K562 (cell line): ENCODE measurements at regions not wholly inside any gene's neighbourhood (a gene's known extent, or its start where the extent isn't known, plus 50 kb on each side); places are given as distances from the start of the nearest gene placed in this dataset.

ENCODE experiments used
- ATAC-seq: fragments of 200-7000 bp; cut with Tn5 transposase; 3 replicates; pipeline ENCODE4 v1.9.1; 2020; ENCODE audit warnings: moderate library complexity
- BruUV-seq: library from RNA; stranded (reverse); fragments of 400-500 nt; replicated peaks from 2 replicates; lab custom pipeline; 2021; lab: Mats Ljungman, UMichigan
- CTCF ChIA-PET: fragments of 300-600 bp; formaldehyde crosslinking; extraction: SDS; loops from one replicate; lab custom pipeline; 2021; ENCODE audit warnings: low intra/inter-chr PET ratio; lab: Yijun Ruan, JAX
- POLR2A ChIA-PET: fragments of 300-600, 350-650 bp; sonication (Branson Sonifier 250); formaldehyde crosslinking; extraction: SDS; loops from one replicate; lab custom pipeline; 2021; ENCODE audit warnings: antibody characterized with exemption, inconsistent platforms; lab: Yijun Ruan, JAX
- DNase-seq, 4 experiments: peaks; one replicate each; pipeline versions ENCODE4 v3.0.0 to v3.0.0-alpha.2; 2011 to 2018; ENCODE audit warnings: low spot score in 3 of 4, mixed read lengths in 3 of 4; ENCODE audit errors: extremely low read depth in 1 of 4
- FAIRE-seq: peaks from 2 replicates; lab custom pipeline; 2011; peaks lifted over from hg19 to GRCh38; lab: Jason Lieb, UNC
- H2AFZ ChIP-seq: 2 replicates; pipeline ENCODE4 v1.6.0; 2011; ENCODE audit warnings: low read depth, low read length, control low read depth, inconsistent platforms
- H3K27ac ChIP-seq: fragments of 200-600 bp; 3 replicates; pipeline ENCODE4 v1.8.0; 2011; ENCODE audit warnings: low read depth, mild to moderate bottlenecking, control low read depth, inconsistent platforms, low read length, moderate library complexity, mixed read lengths; ENCODE audit errors: extremely low read depth
- H3K27me3 ChIP-seq, 2 experiments: fragments of 300-600 bp in 1 of 2; 2 replicates in 1 of 2; 3 replicates in 1 of 2; pipeline versions ENCODE4 v1.6.0 to v1.8.0; 2011; ENCODE audit warnings: inconsistent platforms in 2 of 2, low read length in 2 of 2, mild to moderate bottlenecking in 1 of 2, mixed read lengths in 1 of 2, moderate library complexity in 1 of 2; ENCODE audit not compliant: control insufficient read depth in 2 of 2, insufficient read depth in 2 of 2
- H3K36me3 ChIP-seq: fragments of 300-600 bp; 3 replicates; pipeline ENCODE4 v1.8.0; 2011; ENCODE audit warnings: mild to moderate bottlenecking, low read length, inconsistent platforms; ENCODE audit not compliant: control insufficient read depth, insufficient read depth
- H3K4me1 ChIP-seq, 2 experiments: fragments of 200-600 bp in 1 of 2; replicated peaks in 1 of 2; 2 replicates in 1 of 2; 3 replicates in 1 of 2; pipeline versions ENCODE4 v1.5.1 to v1.8.0; 2011; ENCODE audit warnings: inconsistent platforms in 2 of 2, low read length in 2 of 2, mild to moderate bottlenecking in 1 of 2, mixed read lengths in 1 of 2, moderate library complexity in 1 of 2; ENCODE audit not compliant: control insufficient read depth in 2 of 2, insufficient read depth in 2 of 2
- H3K4me2 ChIP-seq: 2 replicates; pipeline ENCODE4 v1.6.1; 2011; ENCODE audit warnings: low read length, control low read depth, inconsistent platforms, mixed read lengths; ENCODE audit not compliant: insufficient read depth
- H3K4me3 ChIP-seq: fragments of 200-600 bp; sonication (generic), shearing (Covaris generic); 2 replicates; pipeline ENCODE4 v1.5.1; 2016; ENCODE audit warnings: control low read depth, inconsistent platforms
- H3K79me2 ChIP-seq: fragments of 200-600 bp; 3 replicates; pipeline ENCODE4 v1.8.0; 2011; ENCODE audit warnings: low read length, inconsistent platforms; ENCODE audit not compliant: control insufficient read depth, insufficient read depth
- H3K9ac ChIP-seq, 2 experiments: 2 replicates each; pipeline versions ENCODE4 v1.6.0 to v1.6.1; 2011; ENCODE audit warnings: low read depth in 2 of 2, low read length in 2 of 2, control low read depth in 1 of 2, inconsistent platforms in 1 of 2, mild to moderate bottlenecking in 1 of 2, mixed read lengths in 1 of 2; ENCODE audit not compliant: insufficient read depth in 1 of 2
- H3K9me1 ChIP-seq: one replicate; pipeline ENCODE4 v1.6.0; 2011; ENCODE audit warnings: inconsistent platforms, mild to moderate bottlenecking, low read length, moderate library complexity; ENCODE audit not compliant: control insufficient read depth, insufficient read depth
- H3K9me3 ChIP-seq: replicated peaks from 2 replicates; pipeline ENCODE4 v1.5.1; 2011; ENCODE audit warnings: low read depth, low read length, inconsistent platforms; ENCODE audit not compliant: control insufficient read depth, insufficient read depth
- H4K20me1 ChIP-seq: replicated peaks from 2 replicates; pipeline ENCODE4 v1.6.1; 2011; ENCODE audit warnings: low read length, inconsistent platforms, mixed read lengths; ENCODE audit not compliant: control insufficient read depth, insufficient read depth
- CHD2 ChIP-seq: IDR thresholded peaks from 2 replicates; pipeline ENCODE4 v1.6.1; 2011; ENCODE audit warnings: low read depth, low read length
- GTF2A2 ChIP-seq: IDR thresholded peaks from 2 replicates; pipeline ENCODE4 v1.6.1; 2016; ENCODE audit warnings: mild to moderate bottlenecking, missing genetic modification characterization, missing compliant biosample characterization
- HDGF ChIP-seq: fragments of 450-650 bp; IDR thresholded peaks from 2 replicates; pipeline ENCODE4 v1.6.1; 2016
- RAD21 ChIP-seq, 2 experiments: fragments of 250-450 bp in 1 of 2; fragments of 450-650 bp in 1 of 2; sonication (Bioruptor Pico) in 1 of 2; formaldehyde crosslinking in 1 of 2; IDR thresholded peaks in 1 of 2; conservative IDR thresholded peaks in 1 of 2; 2 replicates each; pipeline versions ENCODE4 v1.4.0 to v1.8.0; 2020 to 2022; ENCODE audit warnings: mild to moderate bottlenecking in 2 of 2, moderate library complexity in 1 of 2
- RCOR1 ChIP-seq, 2 experiments: IDR thresholded peaks; 2 replicates each; pipeline ENCODE4 v1.6.1; 2012; ENCODE audit warnings: low read depth in 2 of 2, low read length in 2 of 2, borderline replicate concordance in 1 of 2, improper control_type of control experiment in 1 of 2
- ZNF75A ChIP-seq: fragments of 450-650 bp; formaldehyde crosslinking; IDR thresholded peaks from 2 replicates; pipeline ENCODE4 v1.4.0; 2020; ENCODE audit warnings: mild to moderate bottlenecking
- WGBS: fragments of 100-300 bp; shearing (Covaris generic); methylation state at CpG from one replicate; pipeline ENCODE4 v1.1.6; 2016; ENCODE audit warnings: low coverage, mixed read lengths; ENCODE audit not compliant: insufficient coverage; ENCODE audit errors: missing lambda C conversion rate; 5-methylcytosine and 5-hydroxymethylcytosine counted together
- in situ Hi-C: fragments of 300-500 bp; cut with MboI; formaldehyde crosslinking; loops from 4 replicates; pipeline ENCODE4 v1.15.0; 2018; ENCODE audit warnings: inconsistent platforms, mixed read lengths
- intact Hi-C: fragments of 100-400 bp; cut with micrococcal nuclease; formaldehyde crosslinking; loops from 2 replicates; pipeline ENCODE4 v1.14.2; 2022
- TF ChIP-seq, protein P1 (sequence below), 3 experiments: IDR thresholded peaks in 2 of 3; conservative IDR thresholded peaks in 1 of 3; 2 replicates each; pipeline ENCODE4 v1.5.1; 2011 to 2012; ENCODE audit warnings: low read length in 3 of 3, mild to moderate bottlenecking in 3 of 3, control low read depth in 2 of 3, improper control_type of control experiment in 1 of 3, inconsistent platforms in 1 of 3, low read depth in 1 of 3, mixed read lengths in 1 of 3, moderate library complexity in 1 of 3; ENCODE audit not compliant: insufficient read depth in 2 of 3

GRCh38 chr20:6185268-6185667 lies 62.4 kb upstream of the FERMT1 start:
- DNase-seq = no peak
- Histone ChIP-seq H3K4me1 (no peaks in the 10 kb centered on the region), H3K27me3 (no peaks in the 10 kb centered on the region), H3K9ac (no peak overlapping the region), H3K4me2 (no peak overlapping the region), H3K36me3 (no peaks in the 10 kb centered on the region), H3K9me1 (no peaks in the 10 kb centered on the region), H2AFZ (no peak overlapping the region), H3K9me3 (no peaks in the 10 kb centered on the region), H3K79me2 (no peaks in the 10 kb centered on the region), H3K4me3 (no peak overlapping the region), H3K27ac (no peak overlapping the region), H4K20me1 (no peaks in the 10 kb centered on the region)
- no peak for FAIRE-seq
- no TSS peak for BruUV-seq
- intact Hi-C loops (no loop called here), in situ Hi-C loops (no loop called here)
- CTCF ChIA-PET = no interaction called here
- POLR2A ChIA-PET = no interaction called here
- no peak for ATAC-seq
- TF ChIP-seq GTF2A2 (tag) = no peak
- no peak for TF ChIP-seq RCOR1 (IDR thresholded peaks at IDR 0.05; ENCODE audit: borderline replicate concordance in 1 of 2, low read depth in 2 of 2, low read length in 2 of 2)
- TF ChIP-seq CHD2 = no peak
- TF ChIP-seq, protein P1, sequence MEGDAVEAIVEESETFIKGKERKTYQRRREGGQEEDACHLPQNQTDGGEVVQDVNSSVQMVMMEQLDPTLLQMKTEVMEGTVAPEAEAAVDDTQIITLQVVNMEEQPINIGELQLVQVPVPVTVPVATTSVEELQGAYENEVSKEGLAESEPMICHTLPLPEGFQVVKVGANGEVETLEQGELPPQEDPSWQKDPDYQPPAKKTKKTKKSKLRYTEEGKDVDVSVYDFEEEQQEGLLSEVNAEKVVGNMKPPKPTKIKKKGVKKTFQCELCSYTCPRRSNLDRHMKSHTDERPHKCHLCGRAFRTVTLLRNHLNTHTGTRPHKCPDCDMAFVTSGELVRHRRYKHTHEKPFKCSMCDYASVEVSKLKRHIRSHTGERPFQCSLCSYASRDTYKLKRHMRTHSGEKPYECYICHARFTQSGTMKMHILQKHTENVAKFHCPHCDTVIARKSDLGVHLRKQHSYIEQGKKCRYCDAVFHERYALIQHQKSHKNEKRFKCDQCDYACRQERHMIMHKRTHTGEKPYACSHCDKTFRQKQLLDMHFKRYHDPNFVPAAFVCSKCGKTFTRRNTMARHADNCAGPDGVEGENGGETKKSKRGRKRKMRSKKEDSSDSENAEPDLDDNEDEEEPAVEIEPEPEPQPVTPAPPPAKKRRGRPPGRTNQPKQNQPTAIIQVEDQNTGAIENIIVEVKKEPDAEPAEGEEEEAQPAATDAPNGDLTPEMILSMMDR (IDR thresholded peaks at IDR 0.05 in 2 of 3, conservative IDR thresholded peaks at IDR 0.05 in 1 of 3; ENCODE audit: insufficient read depth in 2 of 3, low read depth in 1 of 3, low read length in 3 of 3) = peak in 1 of 3 experiments; percentile 7; a peak in 1 of 6 replicates
- no peak for TF ChIP-seq HDGF
- TF ChIP-seq ZNF75A = no peak
- peak in 1 of 2 experiments; percentile 35; a peak in 2 of 4 replicates for TF ChIP-seq RAD21 (CRISPR knock-in tag; conservative IDR thresholded peaks at IDR 0.05 in 1 of 2, IDR thresholded peaks at IDR 0.05 in 1 of 2)
- WGBS = 0% methylated on average over 3 of the region's 3 CpGs
